ENCODE measurements at regions not wholly inside any gene's neighbourhood (a gene's known extent, or its start where the extent isn't known, plus 50 kb on each side); places are given as distances from the start of the nearest gene placed in this dataset.
A peak's percentile ranks its signal among the peaks of the same experiment; 100 is the strongest.

- ATAC-seq (peak; percentile 77), DNase-seq (ENCODE audit: extremely low read depth in 1 of 4, low spot score in 3 of 4) (peak in 1 of 4 experiments; percentile 8), FAIRE-seq (peak; percentile 78)
- Histone ChIP-seq H3K4me2 (ENCODE audit: insufficient read depth, low read length) (no peak overlapping the region), H3K79me2 (ENCODE audit: control insufficient read depth, insufficient read depth, low read length) (no peaks in the 10 kb centered on the region), H3K27me3 (ENCODE audit: control insufficient read depth in 2 of 2, insufficient read depth in 2 of 2, low read length in 2 of 2) (no peaks in the 10 kb centered on the region), H3K36me3 (ENCODE audit: control insufficient read depth, insufficient read depth, low read length) (no peaks in the 10 kb centered on the region), H3K9me3 (replicated peaks; ENCODE audit: control insufficient read depth, insufficient read depth, low read depth, low read length) (no peaks in the 10 kb centered on the region), H3K9ac (ENCODE audit: insufficient read depth in 1 of 2, low read depth in 2 of 2, low read length in 2 of 2) (no peak overlapping the region), H3K4me3 (no peak overlapping the region), H3K4me1 (replicated peaks in 1 of 2; ENCODE audit: control insufficient read depth in 2 of 2, insufficient read depth in 2 of 2, low read length in 2 of 2) (peaks cover 0 to 3% of the 10 kb centered on the region in 2 experiments; a peak in 1 of 5 replicates), H3K9me1 (ENCODE audit: control insufficient read depth, insufficient read depth, low read length) (no peaks in the 10 kb centered on the region), H4K20me1 (replicated peaks; ENCODE audit: control insufficient read depth, insufficient read depth, low read length) (no peaks in the 10 kb centered on the region), H3K27ac (ENCODE audit: extremely low read depth, low read depth, low read length) (no peak overlapping the region), H2AFZ (ENCODE audit: low read depth, low read length) (no peak overlapping the region)
- no TSS peak for BruUV-seq (replicated peaks)
- intact Hi-C loops (cut with micrococcal nuclease) (loop anchor here (1.0 to 10.0 kb wide), 3 partner anchors 235 to 665 kb away; no protein-coding TSS in a partner anchor), in situ Hi-C loops (cut with MboI) (loop anchor here (25.0 kb wide), 1 partner anchor 653 kb away; no protein-coding TSS in a partner anchor)
- 0% methylated on average over 1 of the region's 4 CpGs for whole genome bisulfite sequencing (ENCODE audit: insufficient coverage, low coverage, missing lambda C conversion rate)
- ChIA-PET CTCF (ENCODE audit: low intra/inter-chr PET ratio) (interaction anchor here (0.6 kb wide), 1 partner anchor 323 kb away, joined by 3 read pairs; no protein-coding TSS in a partner anchor), POLR2A (no interaction called here)
- TF ChIP-seq ZNF280B (CRISPR knock-in tag; IDR thresholded peaks at IDR 0.05) (no peak), RAD21 (CRISPR knock-in tag; conservative IDR thresholded peaks at IDR 0.05 in 1 of 2, IDR thresholded peaks at IDR 0.05 in 1 of 2) (peak; percentile 33 to 60), ZFP36 (IDR thresholded peaks at IDR 0.05; ENCODE audit: low read depth, low read length, partially characterized antibody) (no peak), REST (IDR thresholded peaks at IDR 0.05; ENCODE audit: borderline replicate concordance) (peak; percentile 22; the same call in 1 of the 2 replicates), REST (CRISPR knock-in tag; IDR thresholded peaks at IDR 0.05; ENCODE audit: low read depth) (no peak), FOXA1 (IDR thresholded peaks at IDR 0.05; ENCODE audit: borderline replicate concordance) (no peak), CTCF (IDR thresholded peaks at IDR 0.05 in 2 of 3, conservative IDR thresholded peaks at IDR 0.05 in 1 of 3; ENCODE audit: insufficient read depth in 2 of 3, low read depth in 1 of 3, low read length in 3 of 3) (peak; percentile 15 to 42 (median 40); a peak in 3 of 6 replicates), HOXB6 (CRISPR knock-in tag; IDR thresholded peaks at IDR 0.05; ENCODE audit: borderline replicate concordance) (no peak), ERF (CRISPR knock-in tag; IDR thresholded peaks at IDR 0.05) (no peak), HMGN3 (IDR thresholded peaks at IDR 0.05; ENCODE audit: borderline replicate concordance, extremely low read depth, insufficient read length, low read depth, low read length) (no peak), ILF3 (IDR thresholded peaks at IDR 0.05; ENCODE audit: borderline replicate concordance) (no peak)
Measured at GRCh38 chrX:37509349-37509748, 62.1 kb upstream of the LANCL3 start.
